ENCODE measurements at regions not wholly inside any gene's neighbourhood (a gene's known extent, or its start where the extent isn't known, plus 50 kb on each side); places are given as distances from the start of the nearest gene placed in this dataset.

- TF ChIP-seq CTCF (CRISPR knock-in tag; IDR thresholded peaks at IDR 0.05) (no peak), ZBTB33 (CRISPR knock-in tag; IDR thresholded peaks at IDR 0.05) (no peak), POLR2AphosphoS5 (IDR thresholded peaks at IDR 0.05; ENCODE audit: low read depth, low read length) (no peak), ZFX (CRISPR knock-in tag; IDR thresholded peaks at IDR 0.05; ENCODE audit: low read depth) (no peak), CREB1 (IDR thresholded peaks at IDR 0.05) (no peak), CREB1 (CRISPR knock-in tag; IDR thresholded peaks at IDR 0.05) (no peak), PHB2 (IDR thresholded peaks at IDR 0.05; ENCODE audit: partially characterized antibody) (no peak), BRD4 (CRISPR knock-in tag; IDR thresholded peaks at IDR 0.05) (no peak), POLR2A (IDR thresholded peaks at IDR 0.05; ENCODE audit: insufficient read depth in 1 of 2, low read depth in 2 of 2, low read length in 2 of 2) (no peak), FOXK1 (CRISPR knock-in tag; IDR thresholded peaks at IDR 0.05; ENCODE audit: borderline replicate concordance, low read depth) (no peak), MTA1 (CRISPR knock-in tag; IDR thresholded peaks at IDR 0.05; ENCODE audit: borderline replicate concordance) (no peak), DPF2 (CRISPR knock-in tag; IDR thresholded peaks at IDR 0.05; ENCODE audit: borderline replicate concordance, low read depth) (no peak), ZBTB49 (CRISPR knock-in tag; IDR thresholded peaks at IDR 0.05; ENCODE audit: borderline replicate concordance) (no peak)
These were observed 140.7 kb upstream of the THUMPD2 start for GRCh38 chr2:39919511-39920306.

Data from HepG2 (cell line).